GM21737 (cell line): ENCODE measurements at regions not wholly inside any gene's neighbourhood (a gene's known extent, or its start where the extent isn't known, plus 50 kb on each side); places are given as distances from the start of the nearest gene placed in this dataset.

Experiments used
- ATAC-seq: cut with Tn5 transposase; IDR thresholded peaks from one replicate; pipeline ENCODE4 v1.9.1; 2021; ENCODE audit warnings: mild to moderate bottlenecking, moderate library complexity; ENCODE audit not compliant: unreplicated experiment

DNA sequence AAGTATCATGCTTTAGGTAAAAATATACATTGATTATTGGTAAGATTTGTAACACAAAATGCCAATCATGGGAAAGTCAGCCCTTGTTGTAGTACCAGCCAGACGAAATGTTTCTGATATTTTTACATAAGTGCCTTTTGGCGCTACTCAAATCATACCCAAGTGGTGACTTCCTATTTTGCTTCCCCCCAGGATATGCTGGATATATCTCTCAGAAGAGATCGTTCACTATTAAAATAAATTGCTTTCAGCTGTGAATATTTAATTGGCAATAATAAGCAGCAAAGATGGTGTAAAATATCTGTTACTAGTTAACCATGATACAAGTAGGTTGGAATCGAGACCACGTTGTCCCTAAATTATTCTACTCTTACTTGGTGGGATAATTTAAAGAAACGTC is 909.2 kb upstream of the LRRN3 start:
- ATAC-seq: no peak

DNA sequence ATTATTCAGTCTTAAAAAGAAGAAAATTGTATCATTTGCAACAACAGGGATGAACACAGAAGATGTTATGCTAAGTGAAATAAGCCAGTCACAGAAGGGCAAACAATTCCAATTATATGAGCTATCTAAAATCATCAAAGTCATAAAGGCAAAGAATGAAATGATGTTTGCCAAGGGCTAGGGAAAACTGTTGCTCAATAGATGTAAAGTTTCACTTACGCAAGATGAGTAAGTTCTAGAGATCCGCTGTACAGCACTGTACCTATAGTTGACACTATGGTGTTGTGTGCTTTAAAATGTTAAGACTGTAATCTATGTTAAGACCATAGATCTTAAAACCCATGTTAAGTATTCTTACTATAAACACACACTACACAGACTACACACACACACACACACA is 904.6 kb upstream of the LRRN3 start:
- ATAC-seq: no peak

DNA sequence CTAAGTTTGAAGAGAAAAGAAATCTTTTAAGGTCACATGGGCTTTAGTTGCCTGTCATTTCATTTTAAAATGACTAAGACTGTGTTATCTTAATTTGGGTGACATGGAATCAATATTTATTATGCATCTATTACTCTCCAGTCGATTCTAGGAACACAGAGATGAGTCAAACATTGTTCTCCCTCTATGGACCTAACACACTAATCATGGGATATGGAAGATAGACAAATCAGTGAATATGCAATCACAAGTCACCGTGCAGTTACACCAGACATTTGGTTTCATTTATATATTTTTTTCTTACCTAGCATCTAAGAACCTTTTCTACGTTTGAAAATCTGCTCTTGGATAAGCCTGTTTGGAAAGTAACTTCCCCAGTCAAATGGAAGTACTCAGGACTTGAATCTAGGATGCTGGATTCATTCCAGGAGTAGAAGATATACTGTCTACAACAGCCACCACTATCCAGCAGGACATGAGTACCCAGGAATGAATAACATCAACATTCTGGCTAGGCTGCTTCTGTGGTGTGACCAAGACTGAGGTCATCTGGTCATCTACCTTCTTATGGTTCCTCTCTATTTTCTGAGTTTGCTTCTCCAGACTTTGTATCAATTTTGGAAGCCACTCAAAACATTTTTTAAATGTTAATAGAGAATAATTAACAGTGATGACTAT is 902.9 kb upstream of the LRRN3 start:
- ATAC-seq: no peak

DNA sequence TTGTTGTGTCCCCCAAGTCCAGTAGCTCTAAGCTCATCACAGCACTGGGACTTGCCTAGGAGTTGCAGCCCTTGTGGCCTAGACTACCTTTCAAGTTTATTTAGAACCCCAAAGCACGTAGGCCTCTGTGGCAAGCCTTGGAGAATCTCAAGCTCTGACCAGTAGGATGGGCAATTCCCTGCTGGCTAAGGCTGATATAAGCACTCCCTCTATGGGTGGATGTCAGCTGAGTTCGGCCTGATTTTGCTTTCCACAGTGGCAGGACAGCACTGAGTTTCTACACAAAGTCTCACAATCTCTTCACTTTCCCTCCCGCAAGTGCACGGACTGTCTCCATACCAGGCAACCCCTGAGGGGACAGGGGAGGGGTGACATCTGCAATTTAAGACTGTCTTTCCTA is 886.4 kb upstream of the LRRN3 start:
- no peak for ATAC-seq

DNA sequence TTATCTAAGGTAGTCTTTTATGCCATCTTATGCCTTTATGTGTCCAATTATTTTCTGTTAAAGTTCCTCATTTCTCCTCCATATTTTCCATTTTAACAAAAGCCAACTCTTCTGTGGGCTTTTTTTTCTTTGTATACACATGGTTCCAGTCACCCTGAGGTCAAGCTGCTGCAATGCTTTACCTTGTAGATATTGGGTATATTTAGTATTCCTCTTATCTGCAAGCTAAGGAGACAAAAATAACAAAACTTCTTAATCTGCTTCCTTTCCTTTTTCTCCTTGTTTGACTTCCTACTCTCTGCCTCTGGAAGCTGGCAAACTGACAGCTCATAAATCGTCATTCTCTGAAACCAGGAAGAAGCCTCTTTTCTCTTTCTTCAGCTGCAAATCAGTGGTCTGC is 885.0 kb upstream of the LRRN3 start:
- no peak for ATAC-seq

DNA sequence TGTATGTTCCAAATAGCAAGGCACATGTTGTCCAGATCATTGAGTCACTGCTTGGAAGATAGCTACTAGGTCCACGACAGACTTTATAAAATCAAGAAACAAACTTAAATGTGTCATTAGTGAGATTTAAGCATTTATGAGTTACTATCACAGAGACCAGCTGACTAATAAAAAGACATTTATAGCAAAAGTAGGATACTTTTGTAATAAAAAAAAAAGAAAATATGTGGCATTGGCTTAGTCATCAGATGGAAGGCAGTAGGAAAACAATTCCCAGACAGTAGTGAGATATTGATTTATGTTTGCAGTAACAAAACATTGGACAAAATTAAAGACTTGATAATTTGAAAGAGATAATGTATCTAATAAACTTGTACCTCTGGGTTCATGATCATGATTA is 881.0 kb upstream of the LRRN3 start:
- no peak for ATAC-seq

DNA sequence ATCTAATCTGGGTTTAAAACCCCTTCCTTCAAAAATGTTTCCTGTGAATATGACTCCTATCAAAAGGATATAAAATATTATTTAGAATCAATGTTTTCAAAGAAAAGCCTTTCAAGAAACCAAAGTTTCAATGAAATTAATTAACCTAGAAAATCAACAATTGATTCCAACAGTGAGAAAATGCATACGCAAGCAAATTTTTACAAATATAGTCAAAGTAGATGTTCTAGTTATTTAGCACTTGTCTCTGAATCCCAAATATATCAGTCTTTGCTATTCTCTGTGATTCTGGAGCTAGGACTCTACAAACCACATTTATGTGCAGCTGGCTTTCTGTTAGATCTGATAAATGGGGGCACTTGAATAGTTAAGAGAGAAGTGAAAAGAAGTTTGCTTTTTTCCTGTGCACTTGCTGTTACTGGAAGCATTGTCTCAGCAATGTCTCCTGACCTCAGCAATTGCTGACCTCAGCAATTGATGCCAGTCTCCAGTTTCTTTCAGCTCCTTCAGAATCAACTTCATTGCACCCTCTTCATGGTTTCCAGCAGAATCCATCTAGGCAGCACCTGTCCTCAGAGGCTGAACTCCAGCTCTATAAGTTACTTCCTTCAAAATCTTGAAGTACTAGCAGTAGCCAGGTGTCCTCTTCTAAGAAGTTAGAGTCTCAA is 879.9 kb upstream of the LRRN3 start:
- ATAC-seq: no peak

DNA sequence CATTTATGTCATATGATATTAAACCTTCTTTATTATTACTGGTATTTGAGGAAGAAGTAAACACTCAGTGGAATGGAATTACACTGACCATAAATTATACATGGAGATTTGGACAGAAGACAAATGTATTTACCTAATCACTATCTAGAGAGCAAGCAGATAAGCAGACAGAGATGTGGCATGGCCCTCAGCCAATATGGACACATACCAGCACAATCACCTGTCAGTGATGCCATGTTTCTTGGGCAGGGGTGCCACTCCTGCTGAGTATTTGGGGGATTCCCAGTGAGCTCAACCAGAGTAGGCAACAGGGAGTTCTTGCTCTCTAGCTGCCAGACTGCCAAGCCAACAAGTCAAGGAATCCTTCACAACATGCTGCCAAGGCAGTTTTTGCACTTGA is 866.3 kb upstream of the LRRN3 start:
- ATAC-seq: no peak

DNA sequence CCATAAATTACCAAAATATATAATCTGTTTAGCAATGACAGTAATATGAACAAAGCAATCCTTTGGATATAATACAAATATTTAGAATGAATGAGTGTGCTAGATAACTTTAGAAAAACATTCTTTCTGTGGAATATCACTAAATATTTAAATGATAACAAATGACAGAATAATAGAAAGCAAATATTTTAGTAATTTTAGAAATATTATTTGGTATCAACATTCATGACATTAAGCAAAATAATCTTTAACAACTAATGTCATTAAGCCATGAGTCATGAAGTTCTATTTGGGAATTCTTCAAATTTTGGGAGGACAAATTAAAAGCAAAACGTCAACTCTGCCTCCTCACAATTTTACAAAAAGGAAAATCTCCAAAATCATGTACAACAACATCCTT is 844.8 kb upstream of the LRRN3 start:
- no peak for ATAC-seq

DNA sequence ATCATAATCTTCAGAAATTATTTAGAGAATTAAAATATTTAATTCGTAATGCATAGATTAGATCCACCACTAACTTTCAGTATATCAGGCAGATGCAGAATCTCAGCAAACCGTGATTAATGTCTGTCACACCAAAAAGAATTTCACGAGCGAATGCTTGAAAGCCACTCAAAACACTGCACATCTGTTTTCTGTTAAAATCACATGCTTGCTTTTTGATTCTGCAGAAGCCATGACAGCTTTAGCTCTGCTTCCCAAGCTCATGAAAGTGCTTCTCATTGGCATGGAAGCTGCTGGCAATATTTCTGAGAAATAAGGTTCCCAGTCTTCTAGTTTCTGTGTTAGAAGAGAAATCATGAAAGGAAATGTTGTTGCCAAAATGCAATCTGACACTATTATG is 837.8 kb upstream of the LRRN3 start:
- no peak for ATAC-seq

DNA sequence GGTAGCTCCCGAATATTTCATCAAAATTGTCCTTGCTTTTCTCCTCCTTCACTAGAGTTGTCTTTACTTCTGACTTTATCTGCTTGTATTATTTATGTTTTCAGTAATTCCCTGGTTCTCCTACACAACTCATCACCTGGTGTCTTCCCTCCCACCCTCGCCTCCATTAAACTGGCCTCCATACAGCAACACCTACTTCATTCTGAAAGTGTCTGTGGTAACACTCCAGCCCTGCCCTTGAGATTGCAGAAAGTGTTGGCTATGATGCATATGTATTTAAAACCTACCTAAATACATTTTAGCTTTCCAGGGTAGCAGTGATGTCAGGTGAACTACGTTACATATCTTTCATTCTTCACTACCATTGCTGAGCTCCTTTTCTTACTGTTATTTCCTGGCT is 833.3 kb upstream of the LRRN3 start:
- no peak for ATAC-seq

DNA sequence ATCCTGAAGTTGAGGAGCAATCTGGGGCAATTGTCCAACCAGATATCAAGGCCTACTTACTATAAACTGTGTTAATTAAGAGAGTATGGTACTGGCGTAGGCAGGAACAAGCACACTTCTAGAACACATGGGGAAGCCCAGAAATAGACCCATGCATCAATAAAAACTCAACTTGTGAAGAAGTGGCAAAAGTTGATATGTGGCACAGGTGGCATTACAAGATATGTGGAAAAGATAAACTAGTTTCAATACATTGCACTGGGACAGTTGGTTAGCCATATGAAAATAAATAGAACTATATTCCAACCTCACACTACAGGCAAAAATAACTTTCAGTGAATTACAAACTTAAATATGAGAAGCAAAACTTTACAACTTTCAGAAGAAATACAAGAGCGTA is 828.7 kb upstream of the LRRN3 start:
- no peak for ATAC-seq

DNA sequence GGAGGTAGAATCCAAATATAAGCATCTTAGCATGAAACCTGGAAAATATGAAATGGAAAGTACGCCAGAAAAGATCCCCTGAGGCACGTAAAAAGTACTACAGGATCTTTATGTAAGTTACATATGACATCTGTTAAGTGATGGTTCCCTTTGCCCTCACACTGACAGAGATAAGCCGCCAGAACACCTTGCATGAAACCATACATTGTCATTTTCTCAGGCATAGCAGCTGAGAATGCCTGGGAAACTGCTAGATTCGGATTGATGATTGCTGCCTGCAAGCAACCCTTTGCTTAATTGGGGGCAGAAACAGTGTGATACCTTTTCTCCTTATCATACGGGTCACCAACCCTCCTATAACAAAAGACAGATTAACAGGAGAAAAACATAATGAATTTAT is 826.6 kb upstream of the LRRN3 start:
- ATAC-seq: no peak

DNA sequence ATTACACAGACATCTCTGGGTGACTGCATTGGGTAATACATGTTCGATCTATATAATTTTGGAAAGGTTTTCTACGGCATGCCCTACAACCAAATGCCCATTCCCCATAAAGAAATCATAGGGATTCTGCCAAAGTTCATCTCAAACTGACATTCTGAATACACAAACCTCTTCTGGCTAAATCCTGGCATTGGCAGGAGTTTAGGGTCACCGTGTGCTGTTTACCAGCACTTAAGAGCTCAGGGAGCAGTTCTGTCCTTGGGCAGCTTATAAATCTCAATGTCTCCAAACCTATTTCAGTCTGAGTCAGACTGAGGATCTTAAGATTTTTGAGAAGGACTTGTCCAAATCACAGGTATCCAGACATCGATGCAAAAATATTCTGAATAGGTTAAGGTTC is 809.6 kb upstream of the LRRN3 start:
- no peak for ATAC-seq

DNA sequence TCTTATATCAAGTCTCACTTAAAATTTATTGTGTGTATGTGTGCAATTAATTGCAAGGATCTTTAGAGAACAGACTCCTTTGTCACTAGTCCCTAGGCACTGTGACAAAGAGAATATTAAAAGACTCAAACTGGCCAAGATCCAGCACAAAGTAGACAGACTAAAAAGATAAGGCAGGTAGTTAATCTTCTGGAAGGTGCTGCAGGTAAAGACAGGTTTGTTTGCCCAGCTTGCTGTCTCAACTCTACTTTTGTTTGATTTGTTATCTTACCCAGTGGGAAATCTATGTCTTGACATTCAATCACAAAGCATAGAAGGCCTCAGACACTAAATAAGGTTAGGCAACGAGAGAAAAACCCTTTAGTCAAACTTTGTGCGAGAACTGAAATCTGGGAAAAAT is 807.9 kb upstream of the LRRN3 start:
- ATAC-seq: no peak

DNA sequence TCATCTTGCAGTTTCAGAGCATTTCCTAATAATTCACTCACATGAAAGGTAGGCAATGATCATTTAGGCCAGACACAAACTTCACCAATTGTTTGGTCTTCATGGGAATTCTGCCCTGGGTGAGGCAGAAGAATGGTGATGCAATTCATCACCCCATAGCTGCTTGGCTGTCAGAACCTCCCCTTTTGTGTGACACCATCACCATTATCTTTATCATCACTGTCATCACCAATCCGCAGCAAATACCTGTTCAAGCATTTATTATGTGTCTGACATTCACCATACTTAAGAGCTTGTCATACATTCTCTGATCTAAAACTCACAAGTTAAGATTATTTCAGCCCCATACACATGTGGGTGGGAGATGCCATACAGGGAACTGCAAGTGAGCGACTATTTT is 799.5 kb upstream of the LRRN3 start:
- no peak for ATAC-seq

DNA sequence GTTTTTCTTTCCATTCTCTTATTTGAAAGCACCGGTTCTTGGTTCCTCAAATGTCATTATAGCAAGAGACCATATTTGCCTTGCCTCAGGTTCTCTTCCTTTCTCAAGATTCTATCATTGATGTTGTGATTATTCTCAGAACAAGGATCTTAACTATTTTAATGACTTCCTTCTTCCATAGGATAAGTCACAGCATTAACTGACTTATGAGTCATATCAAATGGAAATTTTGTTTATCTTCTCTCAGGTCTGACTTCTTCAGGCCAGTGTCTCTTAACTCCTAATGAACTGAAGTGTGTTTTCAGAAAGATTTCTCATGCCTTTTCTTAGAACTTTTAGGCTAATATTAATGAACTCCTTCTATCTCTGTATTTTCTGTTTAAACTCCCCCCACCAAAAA is 794.6 kb upstream of the LRRN3 start:
- no peak for ATAC-seq

DNA sequence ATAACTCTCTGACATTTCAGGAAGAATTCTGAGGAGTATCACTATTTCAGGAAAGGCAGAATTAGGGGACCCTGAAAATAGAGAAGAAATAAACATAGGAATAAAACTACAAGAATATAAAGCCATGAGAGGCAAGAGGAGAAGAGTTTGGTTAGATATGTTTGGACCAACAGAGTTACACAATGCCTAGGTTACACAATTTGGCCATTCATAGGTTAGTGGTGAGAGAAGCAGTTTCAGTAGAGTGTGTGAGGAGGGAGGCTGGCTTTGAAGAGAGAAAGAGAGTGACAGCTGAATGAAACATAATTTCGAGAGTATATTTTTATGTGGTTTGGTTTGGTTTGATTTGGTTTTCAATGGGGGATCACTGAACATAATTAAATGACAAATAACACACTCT is 783.2 kb upstream of the LRRN3 start:
- ATAC-seq: no peak

DNA sequence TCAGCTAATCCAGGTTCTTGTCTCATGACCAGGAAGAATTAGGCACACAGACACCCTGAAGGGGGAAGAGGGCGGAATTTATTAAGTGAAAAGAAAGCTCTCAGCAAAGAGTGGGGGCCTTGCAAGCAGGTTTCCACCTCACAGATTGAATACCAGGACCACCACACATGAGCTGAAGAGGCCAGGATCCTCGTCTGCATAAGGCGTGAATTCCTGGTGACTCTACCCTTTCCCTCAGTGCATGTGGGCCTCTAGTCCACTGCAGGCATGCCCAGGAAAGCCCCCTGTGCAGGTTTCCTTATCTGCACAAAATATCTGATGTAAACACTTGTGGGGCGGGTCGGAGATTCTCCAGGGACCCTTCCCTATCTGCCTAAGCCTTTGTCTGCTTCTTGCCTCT is 782.1 kb upstream of the LRRN3 start:
- ATAC-seq: no peak

DNA sequence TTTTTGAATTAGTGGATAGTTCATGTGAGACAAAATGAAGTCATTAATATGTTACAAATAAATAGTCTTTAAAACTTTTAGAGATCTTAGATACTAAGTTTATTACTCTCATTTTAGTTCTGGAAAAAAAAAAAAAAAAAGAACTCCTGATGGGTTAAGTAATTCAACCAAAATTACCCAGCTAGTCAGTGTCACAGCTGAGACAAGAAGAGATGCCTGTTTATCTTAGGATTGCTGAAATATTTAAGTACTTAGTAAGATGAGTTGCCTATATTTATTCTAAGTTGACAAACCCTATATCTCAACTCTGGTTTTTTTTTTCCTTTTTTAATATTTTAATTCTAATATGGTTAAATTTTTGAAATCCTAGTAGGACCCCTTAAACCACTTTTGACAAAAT is 781.0 kb upstream of the LRRN3 start:
- no peak for ATAC-seq

DNA sequence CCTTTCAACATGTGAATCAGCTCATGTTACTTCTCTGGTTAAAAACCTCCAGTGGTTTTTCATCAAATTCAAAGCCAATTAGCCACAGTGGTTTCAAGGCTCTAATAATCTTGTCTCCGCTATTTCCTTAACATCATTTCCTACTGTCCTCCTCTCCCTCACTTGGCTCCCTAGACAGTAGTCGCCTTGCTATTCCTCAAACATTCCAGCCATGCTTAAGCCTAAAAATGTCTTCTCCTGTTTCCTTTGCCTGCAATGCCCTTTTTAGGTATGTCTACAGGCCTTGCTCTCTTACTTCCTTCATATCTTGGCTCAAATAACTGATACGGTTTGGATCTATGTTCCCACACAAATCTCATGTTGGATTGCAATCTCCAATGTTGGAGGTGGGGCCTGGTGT is 779.4 kb upstream of the LRRN3 start:
- no peak for ATAC-seq

DNA sequence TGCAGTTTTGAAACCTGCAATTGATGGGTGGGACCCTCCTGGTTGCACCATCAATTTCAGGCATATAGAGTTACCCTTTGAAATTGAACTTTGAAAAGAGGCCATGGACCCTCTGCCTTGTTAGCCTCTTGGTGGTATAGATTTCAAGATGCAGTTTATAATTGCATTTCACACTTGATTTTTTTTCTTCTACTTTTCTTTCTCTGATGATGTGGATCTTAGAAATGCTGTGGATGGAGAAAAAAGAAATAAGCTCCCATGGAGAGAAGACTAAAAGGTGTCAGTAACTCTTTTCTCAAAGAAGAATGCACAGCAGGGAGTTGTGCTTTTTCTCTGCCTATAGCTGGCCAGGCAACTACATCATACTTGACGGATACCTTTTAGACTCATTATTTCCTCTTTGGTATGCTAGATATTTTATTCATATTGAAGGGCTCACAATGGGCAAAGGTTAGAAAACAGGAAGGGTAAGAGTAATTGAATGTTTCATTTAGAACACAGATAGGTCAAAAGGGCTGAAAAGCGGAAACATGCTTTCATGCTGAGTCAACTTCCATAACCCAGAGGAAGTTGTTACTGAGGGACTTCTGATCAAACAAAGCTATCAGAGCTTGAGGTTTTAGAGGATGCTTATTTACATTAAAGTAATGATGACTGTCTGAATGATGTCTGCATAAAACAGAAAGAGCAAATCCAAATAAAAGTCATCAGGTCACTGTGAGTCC is 773.2 kb upstream of the LRRN3 start:
- ATAC-seq: no peak
